Astrocyte (in vitro differentiated cells and primary cell): ENCODE measurements at regions not wholly inside any gene's neighbourhood (a gene's known extent, or its start where the extent isn't known, plus 50 kb on each side); places are given as distances from the start of the nearest gene placed in this dataset.
A peak's percentile ranks its signal among the peaks of the same experiment; 100 is the strongest.

Source experiments
- DNase-seq: peaks from one replicate; pipeline ENCODE4 v3.0.0-alpha.2; 2010; ENCODE audit warnings: low read depth
- FAIRE-seq: peaks from 2 replicates; lab custom pipeline; 2011; peaks lifted over from hg19 to GRCh38; lab: Jason Lieb, UNC
- H2AFZ ChIP-seq: 2 replicates; pipeline ENCODE4 v1.6.0; 2012; ENCODE audit warnings: low read depth, low read length, inconsistent platforms
- H3K27ac ChIP-seq: 2 replicates; pipeline ENCODE4 v1.5.1; 2011; ENCODE audit warnings: low read depth, low read length, inconsistent platforms
- H3K27me3 ChIP-seq: 2 replicates; pipeline ENCODE4 v1.6.0; 2011; ENCODE audit warnings: low read length, inconsistent platforms; ENCODE audit not compliant: insufficient read depth
- H3K36me3 ChIP-seq: 2 replicates; pipeline ENCODE4 v1.5.1; 2011; ENCODE audit warnings: low read length, inconsistent platforms; ENCODE audit not compliant: insufficient read depth
- H3K4me1 ChIP-seq: 2 replicates; pipeline ENCODE4 v1.5.1; 2011; ENCODE audit warnings: low read length, inconsistent platforms; ENCODE audit not compliant: insufficient read depth
- H3K4me2 ChIP-seq: 2 replicates; pipeline ENCODE4 v1.6.0; 2012; ENCODE audit warnings: low read length, inconsistent platforms
- H3K4me3 ChIP-seq: 2 replicates; pipeline ENCODE4 v1.5.1; 2011; ENCODE audit warnings: low read depth, mild to moderate bottlenecking, low read length, inconsistent platforms; ENCODE audit not compliant: insufficient read depth
- H3K79me2 ChIP-seq: 2 replicates; pipeline ENCODE4 v1.6.0; 2012; ENCODE audit warnings: mild to moderate bottlenecking, low read length, inconsistent platforms; ENCODE audit not compliant: insufficient read depth
- H3K9ac ChIP-seq: 2 replicates; pipeline ENCODE4 v1.6.0; 2012; ENCODE audit warnings: mild to moderate bottlenecking, low read length, inconsistent platforms
- H3K9me3 ChIP-seq: 2 replicates; pipeline ENCODE4 v1.5.1; 2012; ENCODE audit warnings: low read depth, mild to moderate bottlenecking, low read length, inconsistent platforms; ENCODE audit not compliant: insufficient read depth
- H4K20me1 ChIP-seq: 2 replicates; pipeline ENCODE4 v1.6.0; 2012; ENCODE audit warnings: low read length, inconsistent platforms; ENCODE audit not compliant: insufficient read depth
- H3K27ac Mint-ChIP-seq: one replicate; pipeline ENCODE4 v1.8.0; 2021; ENCODE audit warnings: mild to moderate bottlenecking, mixed read lengths; ENCODE audit not compliant: unreplicated experiment
- H3K27me3 Mint-ChIP-seq: one replicate; pipeline ENCODE4 v1.8.0; 2021; ENCODE audit warnings: low read depth, mixed read lengths; ENCODE audit not compliant: unreplicated experiment
- H3K36me3 Mint-ChIP-seq: one replicate; pipeline ENCODE4 v1.8.0; 2021; ENCODE audit warnings: low read depth, mixed read lengths; ENCODE audit not compliant: unreplicated experiment
- H3K4me1 Mint-ChIP-seq: one replicate; pipeline ENCODE4 v1.8.0; 2021; ENCODE audit warnings: low read depth, mixed read lengths; ENCODE audit not compliant: unreplicated experiment
- H3K4me3 Mint-ChIP-seq: one replicate; pipeline ENCODE4 v1.8.0; 2021; ENCODE audit warnings: mild to moderate bottlenecking, moderate library complexity, mixed read lengths; ENCODE audit not compliant: unreplicated experiment
- H3K9me3 Mint-ChIP-seq: one replicate; pipeline ENCODE4 v1.8.0; 2021; ENCODE audit warnings: mild to moderate bottlenecking, mixed read lengths; ENCODE audit not compliant: unreplicated experiment
- CTCF ChIP-seq: IDR thresholded peaks from 2 replicates; pipeline ENCODE4 v1.5.1; 2011; ENCODE audit warnings: low read depth, mild to moderate bottlenecking, inconsistent platforms, low read length, moderate library complexity; ENCODE audit not compliant: insufficient read depth
- EZH2 ChIP-seq: IDR thresholded peaks from 2 replicates; pipeline ENCODE4 v1.6.1; 2012; ENCODE audit warnings: mild to moderate bottlenecking, low read length, inconsistent platforms; ENCODE audit not compliant: insufficient read depth

- Mint-ChIP-seq H3K27ac (no peak overlapping the region), H3K4me1 (peaks cover 7% of the 10 kb centered on the region), H3K27me3 (no peaks in the 10 kb centered on the region), H3K4me3 (no peak overlapping the region), H3K9me3 (no peaks in the 10 kb centered on the region), H3K36me3 (no peaks in the 10 kb centered on the region)
- Histone ChIP-seq H4K20me1 (no peaks in the 10 kb centered on the region), H3K27ac (no peak overlapping the region), H3K4me2 (no peak overlapping the region), H3K36me3 (no peaks in the 10 kb centered on the region), H3K9ac (no peak overlapping the region), H3K4me1 (peaks cover 11% of the 10 kb centered on the region), H3K79me2 (no peaks in the 10 kb centered on the region), H2AFZ (no peak overlapping the region), H3K4me3 (no peak overlapping the region), H3K27me3 (no peaks in the 10 kb centered on the region), H3K9me3 (no peaks in the 10 kb centered on the region)
- TF ChIP-seq CTCF (no peak), EZH2 (no peak)
- no peak for DNase-seq
- no peak for FAIRE-seq
Measured at GRCh38 chr5:63135291-63135690, 556.7 kb downstream of the LRRC70 start.

GRCh38 chr5:63131626-63132285 lies 553.1 kb downstream of the LRRC70 start:
- FAIRE-seq (peak; percentile 80), DNase-seq (peak; percentile 91)
- Histone ChIP-seq H3K4me1 (peaks cover 20% of the 10 kb centered on the region), H3K4me2 (peak overlapping the region; percentile 8), H3K27me3 (no peaks in the 10 kb centered on the region), H3K9ac (no peak overlapping the region), H2AFZ (no peak overlapping the region), H3K36me3 (no peaks in the 10 kb centered on the region), H3K9me3 (no peaks in the 10 kb centered on the region), H3K79me2 (no peaks in the 10 kb centered on the region), H3K27ac (peak overlapping the region; percentile 50), H3K4me3 (no peak overlapping the region), H4K20me1 (no peaks in the 10 kb centered on the region)
- TF ChIP-seq EZH2 (no peak), CTCF (no peak)
- Mint-ChIP-seq H3K9me3 (no peaks in the 10 kb centered on the region), H3K4me1 (peaks cover 22% of the 10 kb centered on the region), H3K27ac (peak overlapping the region; percentile 82), H3K27me3 (no peaks in the 10 kb centered on the region), H3K4me3 (no peak overlapping the region), H3K36me3 (no peaks in the 10 kb centered on the region)

GRCh38 chr5:63128761-63129160 lies 550.1 kb downstream of the LRRC70 start:
- H3K9me3 ChIP-seq = no peaks in the 10 kb centered on the region
- H3K27ac ChIP-seq = no peak overlapping the region
- H3K27me3 ChIP-seq = no peaks in the 10 kb centered on the region
- no peak overlapping the region for H3K9ac ChIP-seq
- peaks cover 24% of the 10 kb centered on the region for H3K4me1 ChIP-seq
- H3K4me3 ChIP-seq = no peak overlapping the region
- TF ChIP-seq EZH2 (no peak), CTCF (no peak)
- no peak overlapping the region for H2AFZ ChIP-seq
- H3K4me2 ChIP-seq = no peak overlapping the region
- no peaks in the 10 kb centered on the region for H3K36me3 ChIP-seq
- Mint-ChIP-seq H3K27ac (peak overlapping the region; percentile 85), H3K36me3 (no peaks in the 10 kb centered on the region), H3K27me3 (no peaks in the 10 kb centered on the region), H3K4me3 (no peak overlapping the region), H3K4me1 (peaks cover 33% of the 10 kb centered on the region), H3K9me3 (no peaks in the 10 kb centered on the region)
- H4K20me1 ChIP-seq = no peaks in the 10 kb centered on the region
- FAIRE-seq (no peak), DNase-seq (no peak)
- no peaks in the 10 kb centered on the region for H3K79me2 ChIP-seq
